SH-SY5Y (cell line): ENCODE measurements at regions not wholly inside any gene's neighbourhood (a gene's known extent, or its start where the extent isn't known, plus 50 kb on each side); places are given as distances from the start of the nearest gene placed in this dataset.

Experiments used
- GATA2 ChIP-seq: IDR thresholded peaks from 2 replicates; pipeline ENCODE4 v1.6.1; 2011; ENCODE audit warnings: mild to moderate bottlenecking, low read depth, low read length
- GATA3 ChIP-seq: IDR thresholded peaks from 2 replicates; pipeline ENCODE4 v1.6.1; 2011; ENCODE audit warnings: low read depth, mild to moderate bottlenecking, low read length, moderate library complexity

- no peak for TF ChIP-seq GATA2
- TF ChIP-seq GATA3, result no peak
These were observed 646.0 kb upstream of the FAM241A start for GRCh38 chr4:111499291-111499690.
